ENCODE measurements at regions not wholly inside any gene's neighbourhood (a gene's known extent, or its start where the extent isn't known, plus 50 kb on each side); places are given as distances from the start of the nearest gene placed in this dataset.

- H3K4me3 ChIP-seq (replicated peaks; ENCODE audit: low read depth, low read length) = no peak overlapping the region
- no peak for DNase-seq (ENCODE audit: low read depth)
- no peak for TF ChIP-seq CTCF (IDR thresholded peaks at IDR 0.05; ENCODE audit: low read length, missing control alignments)
These were observed 53.9 kb upstream of the GALNTL6 start for GRCh38 chr4:171759274-171759673.

- no peak for DNase-seq (ENCODE audit: low read depth)
- TF ChIP-seq CTCF (IDR thresholded peaks at IDR 0.05; ENCODE audit: low read length, missing control alignments) = no peak
- no peak overlapping the region for H3K4me3 ChIP-seq (replicated peaks; ENCODE audit: low read depth, low read length)
These were observed 61.7 kb upstream of the GALNTL6 start for GRCh38 chr4:171751538-171751937.

GRCh38 chr4:171746418-171746817 lies 66.8 kb upstream of the GALNTL6 start:
- no peak for DNase-seq (ENCODE audit: low read depth)
- TF ChIP-seq CTCF (IDR thresholded peaks at IDR 0.05; ENCODE audit: low read length, missing control alignments) = no peak
- no peak overlapping the region for H3K4me3 ChIP-seq (replicated peaks; ENCODE audit: low read depth, low read length)

- no peak overlapping the region for H3K4me3 ChIP-seq (replicated peaks; ENCODE audit: low read depth, low read length)
- TF ChIP-seq CTCF (IDR thresholded peaks at IDR 0.05; ENCODE audit: low read length, missing control alignments) = no peak
- DNase-seq (ENCODE audit: low read depth) = no peak
These were observed 70.8 kb upstream of the GALNTL6 start for GRCh38 chr4:171742436-171742835.

GRCh38 chr4:171727185-171727584 lies 86.0 kb upstream of the GALNTL6 start:
- DNase-seq (ENCODE audit: low read depth) = no peak
- TF ChIP-seq CTCF (IDR thresholded peaks at IDR 0.05; ENCODE audit: low read length, missing control alignments) = no peak
- no peak overlapping the region for H3K4me3 ChIP-seq (replicated peaks; ENCODE audit: low read depth, low read length)

GRCh38 chr4:171721937-171722336 lies 91.3 kb upstream of the GALNTL6 start:
- H3K4me3 ChIP-seq (replicated peaks; ENCODE audit: low read depth, low read length) = no peak overlapping the region
- DNase-seq (ENCODE audit: low read depth) = no peak
- TF ChIP-seq CTCF (IDR thresholded peaks at IDR 0.05; ENCODE audit: low read length, missing control alignments) = no peak

GRCh38 chr4:171719691-171720090 lies 93.5 kb upstream of the GALNTL6 start:
- TF ChIP-seq CTCF (IDR thresholded peaks at IDR 0.05; ENCODE audit: low read length, missing control alignments) = no peak
- DNase-seq (ENCODE audit: low read depth) = no peak
- no peak overlapping the region for H3K4me3 ChIP-seq (replicated peaks; ENCODE audit: low read depth, low read length)

Measured in fibroblast of pulmonary artery (primary cell).